ENCODE measurements at regions not wholly inside any gene's neighbourhood (a gene's known extent, or its start where the extent isn't known, plus 50 kb on each side); places are given as distances from the start of the nearest gene placed in this dataset.

GRCh38 chr6:23953976-23954375, 172.0 kb upstream of the NRSN1 start:
- FAIRE-seq (no peak), DNase-seq (ENCODE audit: low read depth, low spot score) (no peak)
- Histone ChIP-seq H4K20me1 (replicated peaks; ENCODE audit: control insufficient read depth, extremely low read depth, insufficient read depth, low read length) (no peaks in the 10 kb centered on the region), H3K9ac (replicated peaks; ENCODE audit: extremely low read depth, insufficient read depth, low read length) (no peak overlapping the region), H2AFZ (ENCODE audit: low read depth, low read length) (no peak overlapping the region), H3K79me2 (ENCODE audit: control insufficient read depth, insufficient read depth, low read length) (no peaks in the 10 kb centered on the region), H3K27ac (ENCODE audit: insufficient read depth, low read depth, low read length) (no peak overlapping the region), H3K9me1 (replicated peaks; ENCODE audit: control insufficient read depth, extremely low read depth, insufficient read depth, low read length) (no peaks in the 10 kb centered on the region), H3K4me1 (ENCODE audit: control insufficient read depth, extremely low read depth, insufficient read depth, low read length) (no peaks in the 10 kb centered on the region), H3K9me3 (replicated peaks; ENCODE audit: control insufficient read depth, insufficient read depth, low read length) (peaks cover 1% of the 10 kb centered on the region), H3K27me3 (ENCODE audit: control insufficient read depth in 2 of 2, insufficient read depth in 2 of 2, low read length in 2 of 2) (no peaks in the 10 kb centered on the region), H3K36me3 (ENCODE audit: control insufficient read depth in 2 of 2, extremely low read depth in 1 of 2, insufficient read depth in 2 of 2, low read length in 2 of 2) (no peaks in the 10 kb centered on the region), H3K4me3 (replicated peaks in 1 of 3; ENCODE audit: insufficient read depth in 1 of 3, low read depth in 1 of 3, low read length in 3 of 3) (no peak overlapping the region), H3K4me2 (ENCODE audit: insufficient read depth, low read length) (no peak overlapping the region)
- no TSS peak for BruUV-seq (replicated peaks)
- no peak for TF ChIP-seq GATA2 (IDR thresholded peaks at IDR 0.05; ENCODE audit: insufficient read depth, insufficient read length, low read depth, low read length)
- no peak for TF ChIP-seq MAX (IDR thresholded peaks at IDR 0.05; ENCODE audit: insufficient read depth, insufficient read length)
- TF ChIP-seq JUN (IDR thresholded peaks at IDR 0.05; ENCODE audit: borderline replicate concordance, insufficient read depth, insufficient read length, low read depth): no peak
- TF ChIP-seq CTCF (IDR thresholded peaks at IDR 0.05; ENCODE audit: extremely low read depth in 1 of 2, insufficient read depth in 1 of 2, low read depth in 1 of 2, low read length in 2 of 2): no peak
- TF ChIP-seq MYC (IDR thresholded peaks at IDR 0.05; ENCODE audit: low read depth, low read length): no peak
- TF ChIP-seq FOS (IDR thresholded peaks at IDR 0.05; ENCODE audit: borderline replicate concordance, insufficient read depth, low read length): no peak
- no peak for TF ChIP-seq POLR2AphosphoS5 (IDR thresholded peaks at IDR 0.05; ENCODE audit: insufficient read depth, low read depth, low read length)
- TF ChIP-seq EZH2 (IDR thresholded peaks at IDR 0.05; ENCODE audit: borderline replicate concordance, low read depth, low read length, severe bottlenecking): no peak
- TF ChIP-seq POLR2A (IDR thresholded peaks at IDR 0.05; ENCODE audit: low read depth, low read length): no peak
- POLR2A ChIA-PET: no interaction called here
- CTCF ChIA-PET: no interaction called here
- dilution Hi-C loops (cut with MboI; ENCODE audit: extremely low pct_ligation_motif_present, low sequenced_read_pairs): no loop called here
- intact Hi-C loops (cut with micrococcal nuclease): no loop called here
